NCI-H345 treated with DMSO at 0.1 percent for 48 hours (cell line): ENCODE measurements at regions not wholly inside any gene's neighbourhood (a gene's known extent, or its start where the extent isn't known, plus 50 kb on each side); places are given as distances from the start of the nearest gene placed in this dataset.

Source experiments
- DNase-seq: peaks from one replicate; lab custom pipeline; 2025; ENCODE audit not compliant: unreplicated experiment; lab: John Stamatoyannopoulos, UW

GRCh38 chr10:36332926-36333325, 690.8 kb upstream of the FZD8 start:
- no peak for DNase-seq

- DNase-seq: no peak
Measured at GRCh38 chr10:36331121-36331520, 689.0 kb upstream of the FZD8 start.

- no peak for DNase-seq
Measured at GRCh38 chr10:36325815-36326214, 683.7 kb upstream of the FZD8 start.

GRCh38 chr10:36324831-36325230, 682.7 kb upstream of the FZD8 start:
- no peak for DNase-seq

GRCh38 chr10:36313142-36313541, 671.0 kb upstream of the FZD8 start:
- no peak for DNase-seq

- DNase-seq: no peak
Measured at GRCh38 chr10:36303896-36304295, 661.8 kb upstream of the FZD8 start.

GRCh38 chr10:36302086-36302485, 660.0 kb upstream of the FZD8 start:
- DNase-seq: no peak

- no peak for DNase-seq
Measured at GRCh38 chr10:36301539-36301938, 659.4 kb upstream of the FZD8 start.

- no peak for DNase-seq
Measured at GRCh38 chr10:36301139-36301538, 659.0 kb upstream of the FZD8 start.

GRCh38 chr10:36283827-36284226, 641.7 kb upstream of the FZD8 start:
- DNase-seq: no peak

GRCh38 chr10:36281831-36282331, 639.8 kb upstream of the FZD8 start:
- DNase-seq: no peak

GRCh38 chr10:36280890-36281499, 638.9 kb upstream of the FZD8 start:
- no peak for DNase-seq

- no peak for DNase-seq
Measured at GRCh38 chr10:36280321-36280741, 638.2 kb upstream of the FZD8 start.

- no peak for DNase-seq
Measured at GRCh38 chr10:36278176-36278575, 636.1 kb upstream of the FZD8 start.

GRCh38 chr10:36277459-36277858, 635.4 kb upstream of the FZD8 start:
- DNase-seq: no peak

- no peak for DNase-seq
Measured at GRCh38 chr10:36271627-36272340, 629.7 kb upstream of the FZD8 start.

GRCh38 chr10:36269222-36269621, 627.1 kb upstream of the FZD8 start:
- no peak for DNase-seq

- DNase-seq: no peak
Measured at GRCh38 chr10:36266923-36267322, 624.8 kb upstream of the FZD8 start.

GRCh38 chr10:36265741-36266140, 623.6 kb upstream of the FZD8 start:
- DNase-seq: no peak

GRCh38 chr10:36263871-36264270, 621.8 kb upstream of the FZD8 start:
- no peak for DNase-seq

- DNase-seq: no peak
Measured at GRCh38 chr10:36256948-36257356, 614.9 kb upstream of the FZD8 start.

- DNase-seq: no peak
Measured at GRCh38 chr10:36256166-36256565, 614.1 kb upstream of the FZD8 start.

- no peak for DNase-seq
Measured at GRCh38 chr10:36254199-36254598, 612.1 kb upstream of the FZD8 start.
